ENCODE measurements at regions not wholly inside any gene's neighbourhood (a gene's known extent, or its start where the extent isn't known, plus 50 kb on each side); places are given as distances from the start of the nearest gene placed in this dataset.

GRCh38 chr9:15080401-15080800 is 170.2 kb upstream of the FREM1 start:
- 97% methylated on average over 3 of the region's 3 CpGs for WGBS
- TF ChIP-seq CTCF (IDR thresholded peaks at IDR 0.05) (no peak), POLR2AphosphoS5 (IDR thresholded peaks at IDR 0.05) (no peak), EP300 (IDR thresholded peaks at IDR 0.05) (no peak), POLR2A (IDR thresholded peaks at IDR 0.05) (no peak)
- DNase-seq (ENCODE audit: low spot score in 2 of 2), result no peak

GRCh38 chr9:15079989-15080388 is 169.8 kb upstream of the FREM1 start:
- H3K27ac ChIP-seq, result no peak overlapping the region
- no peaks in the 10 kb centered on the region for H3K9me3 ChIP-seq
- 84% methylated on average over 3 of the region's 3 CpGs for WGBS
- no peak overlapping the region for H3K4me3 ChIP-seq
- TF ChIP-seq POLR2A (IDR thresholded peaks at IDR 0.05) (no peak), EP300 (IDR thresholded peaks at IDR 0.05) (no peak), CTCF (IDR thresholded peaks at IDR 0.05) (no peak), POLR2AphosphoS5 (IDR thresholded peaks at IDR 0.05) (no peak)
- H3K36me3 ChIP-seq, result no peaks in the 10 kb centered on the region
- H3K27me3 ChIP-seq, result no peaks in the 10 kb centered on the region
- no peak for DNase-seq (ENCODE audit: low spot score in 2 of 2)
- no peaks in the 10 kb centered on the region for H3K4me1 ChIP-seq

More at GRCh38 chr9:15080401-15080800, 170.2 kb upstream of the FREM1 start:
- Histone ChIP-seq H3K36me3 (no peaks in the 10 kb centered on the region), H3K4me3 (no peak overlapping the region), H3K27ac (no peak overlapping the region), H3K4me1 (no peaks in the 10 kb centered on the region), H3K27me3 (no peaks in the 10 kb centered on the region), H3K9me3 (no peaks in the 10 kb centered on the region)

GRCh38 chr9:15077946-15078729 is 167.9 kb upstream of the FREM1 start:
- TF ChIP-seq POLR2AphosphoS5 (IDR thresholded peaks at IDR 0.05) (no peak), EP300 (IDR thresholded peaks at IDR 0.05) (no peak), CTCF (IDR thresholded peaks at IDR 0.05) (no peak), POLR2A (IDR thresholded peaks at IDR 0.05) (no peak)
- H3K27me3 ChIP-seq, result no peaks in the 10 kb centered on the region
- WGBS, result 81% methylated on average over 7 of the region's 7 CpGs

GRCh38 chr9:15073620-15074019 is 163.4 kb upstream of the FREM1 start:
- no peaks in the 10 kb centered on the region for H3K36me3 ChIP-seq
- H3K4me1 ChIP-seq, result no peaks in the 10 kb centered on the region
- no peak for TF ChIP-seq POLR2A (IDR thresholded peaks at IDR 0.05)
- TF ChIP-seq CTCF (IDR thresholded peaks at IDR 0.05), result no peak
- no peak for TF ChIP-seq POLR2AphosphoS5 (IDR thresholded peaks at IDR 0.05)
- H3K9me3 ChIP-seq, result no peaks in the 10 kb centered on the region
- H3K4me3 ChIP-seq, result no peak overlapping the region
- no peak overlapping the region for H3K27ac ChIP-seq
- no peaks in the 10 kb centered on the region for H3K27me3 ChIP-seq
- 49% methylated on average over 2 of the region's 2 CpGs for WGBS
- no peak for DNase-seq (ENCODE audit: low spot score in 2 of 2)

More at GRCh38 chr9:15077946-15078729, 167.9 kb upstream of the FREM1 start:
- no peak for DNase-seq (ENCODE audit: low spot score in 2 of 2)
- no peaks in the 10 kb centered on the region for H3K4me1 ChIP-seq
- no peak overlapping the region for H3K27ac ChIP-seq
- H3K4me3 ChIP-seq, result no peak overlapping the region
- no peaks in the 10 kb centered on the region for H3K36me3 ChIP-seq
- no peaks in the 10 kb centered on the region for H3K9me3 ChIP-seq

- Histone ChIP-seq H3K4me1 (no peaks in the 10 kb centered on the region), H3K27ac (no peak overlapping the region), H3K27me3 (no peaks in the 10 kb centered on the region), H3K36me3 (no peaks in the 10 kb centered on the region), H3K4me3 (no peak overlapping the region), H3K9me3 (no peaks in the 10 kb centered on the region)
- 83% methylated on average over 2 of the region's 2 CpGs for WGBS
- DNase-seq (ENCODE audit: low spot score in 2 of 2), result no peak
- no peak for TF ChIP-seq POLR2A (IDR thresholded peaks at IDR 0.05)
- no peak for TF ChIP-seq POLR2AphosphoS5 (IDR thresholded peaks at IDR 0.05)
- no peak for TF ChIP-seq CTCF (IDR thresholded peaks at IDR 0.05)
- no peak for TF ChIP-seq EP300 (IDR thresholded peaks at IDR 0.05)
These were observed 160.5 kb upstream of the FREM1 start for GRCh38 chr9:15070716-15071115.
